Naive B cell (primary cell): ENCODE measurements at regions not wholly inside any gene's neighbourhood (a gene's known extent, or its start where the extent isn't known, plus 50 kb on each side); places are given as distances from the start of the nearest gene placed in this dataset.
A peak's percentile ranks its signal among the peaks of the same experiment; 100 is the strongest.
"Not testable (repeated sequence)": the region's sequence is repeated elsewhere in the genome, so short reads cannot be mapped to it uniquely, and the experiment has no call there.

Experiments
- ATAC-seq, 2 donors: fragments of 150-1000 bp; cut with Tn5 transposase; 2 replicates each; pipeline ENCODE4 v1.10.0; 2021; ENCODE audit warnings: low read depth in 2 of 2, mild to moderate bottlenecking in 2 of 2, moderate library complexity in 2 of 2
- DNase-seq: peaks from one replicate; pipeline ENCODE4 v3.0.0; 2022
- H3K27ac Mint-ChIP-seq, 6 donors: one replicate each; pipeline ENCODE4 v1.8.0; 2020 to 2022; ENCODE audit warnings: mild to moderate bottlenecking in 6 of 6, mixed read lengths in 6 of 6, moderate library complexity in 5 of 6, inconsistent platforms in 2 of 6
- H3K27me3 Mint-ChIP-seq, 3 donors: one replicate each; pipeline ENCODE4 v1.8.0; 2021 to 2022; ENCODE audit warnings: mixed read lengths in 3 of 3, mild to moderate bottlenecking in 1 of 3
- H3K36me3 Mint-ChIP-seq, 2 donors: one replicate each; pipeline ENCODE4 v1.8.0; 2020 to 2022; ENCODE audit warnings: mixed read lengths in 2 of 2, inconsistent platforms in 1 of 2, mild to moderate bottlenecking in 1 of 2
- H3K4me1 Mint-ChIP-seq, 3 donors: one replicate each; pipeline ENCODE4 v1.8.0; 2020 to 2022; ENCODE audit warnings: mixed read lengths in 3 of 3, inconsistent platforms in 1 of 3, mild to moderate bottlenecking in 1 of 3, moderate library complexity in 1 of 3
- H3K4me3 Mint-ChIP-seq, 8 donors: one replicate each; pipeline ENCODE4 v1.8.0; 2020 to 2022; ENCODE audit warnings: mild to moderate bottlenecking in 8 of 8, mixed read lengths in 8 of 8, moderate library complexity in 8 of 8, inconsistent platforms in 2 of 8
- H3K9me3 Mint-ChIP-seq, 7 donors: one replicate each; pipeline ENCODE4 v1.8.0; 2020 to 2022; ENCODE audit warnings: mixed read lengths in 7 of 7, mild to moderate bottlenecking in 5 of 7, inconsistent platforms in 2 of 7, moderate library complexity in 1 of 7

DNA sequence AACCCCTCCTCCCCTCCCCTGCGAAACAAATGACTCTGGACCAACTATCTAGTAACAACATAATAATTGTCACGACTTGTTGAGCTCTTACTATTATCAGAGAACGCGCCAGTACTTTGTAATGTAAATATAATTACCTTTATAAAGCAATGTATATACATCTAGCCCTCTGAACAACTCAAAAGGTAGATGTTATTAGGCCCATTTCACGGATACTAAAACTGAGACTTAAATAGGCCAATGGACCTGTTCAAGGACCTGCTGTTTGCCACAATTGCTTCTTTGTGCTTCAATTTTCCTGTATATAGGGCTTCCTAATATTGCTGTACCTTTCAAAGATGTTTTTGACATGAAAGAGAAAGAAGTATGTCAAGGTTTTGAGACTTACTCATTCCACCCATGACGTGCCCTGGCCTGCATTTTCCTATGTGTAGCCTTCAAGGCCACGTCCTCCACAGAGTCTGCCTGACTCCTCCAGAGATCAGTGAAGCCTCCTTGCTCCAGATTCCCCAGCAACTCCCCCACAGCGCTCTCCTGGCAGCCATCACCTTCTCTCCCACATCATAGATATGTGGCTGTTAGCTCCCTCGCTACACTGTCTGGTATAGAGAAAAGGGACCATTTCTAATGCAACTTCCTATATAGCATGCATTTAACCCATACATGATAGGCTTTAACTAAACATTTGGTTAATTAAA, 156.6 kb downstream of the SKIDA1 start:
- Mint-ChIP-seq H3K4me1 (peaks cover 0 to 4% (median 0%) of the 10 kb centered on the region in 3 donors), H3K36me3 (no peaks in the 10 kb centered on the region), H3K9me3 (no peaks in the 10 kb centered on the region), H3K4me3 (no peak overlapping the region), H3K27ac (no peak overlapping the region), H3K27me3 (peaks cover 0 to 4% (median 0%) of the 10 kb centered on the region in 3 donors)
- ATAC-seq (no peak), DNase-seq (no peak)

DNA sequence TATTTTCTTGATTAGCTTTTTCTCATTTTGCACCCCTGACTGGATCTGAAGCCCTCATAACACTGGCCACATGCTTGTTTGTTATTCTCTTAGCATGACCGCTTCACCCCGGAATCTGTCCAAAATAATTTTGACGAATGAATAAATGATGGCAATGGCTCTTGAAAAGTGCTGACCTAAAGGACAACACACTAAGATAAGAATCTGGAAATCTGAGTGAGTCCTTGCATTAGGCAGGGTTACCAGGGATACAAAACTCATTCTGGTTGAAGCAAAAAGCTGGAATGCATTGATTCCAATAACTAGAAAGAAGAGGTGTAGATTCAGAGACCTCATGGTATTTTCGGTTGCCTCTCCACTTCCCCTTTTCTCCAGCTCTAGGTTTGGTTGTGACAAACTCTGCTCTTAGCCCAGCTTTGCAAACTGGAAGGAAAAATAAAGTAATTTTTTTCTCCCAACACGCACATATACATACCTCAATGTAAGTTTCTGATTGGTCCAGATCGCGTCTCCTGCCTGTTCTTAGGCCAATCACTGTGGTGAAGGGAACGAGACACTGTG, 157.4 kb downstream of the SKIDA1 start:
- Mint-ChIP-seq H3K9me3 (no peaks in the 10 kb centered on the region), H3K27ac (no peak overlapping the region), H3K36me3 (no peaks in the 10 kb centered on the region), H3K4me3 (no peak overlapping the region), H3K27me3 (peaks cover 0 to 4% (median 0%) of the 10 kb centered on the region in 3 donors), H3K4me1 (peaks cover 0 to 4% (median 0%) of the 10 kb centered on the region in 3 donors)
- DNase-seq (no peak), ATAC-seq (no peak)

DNA sequence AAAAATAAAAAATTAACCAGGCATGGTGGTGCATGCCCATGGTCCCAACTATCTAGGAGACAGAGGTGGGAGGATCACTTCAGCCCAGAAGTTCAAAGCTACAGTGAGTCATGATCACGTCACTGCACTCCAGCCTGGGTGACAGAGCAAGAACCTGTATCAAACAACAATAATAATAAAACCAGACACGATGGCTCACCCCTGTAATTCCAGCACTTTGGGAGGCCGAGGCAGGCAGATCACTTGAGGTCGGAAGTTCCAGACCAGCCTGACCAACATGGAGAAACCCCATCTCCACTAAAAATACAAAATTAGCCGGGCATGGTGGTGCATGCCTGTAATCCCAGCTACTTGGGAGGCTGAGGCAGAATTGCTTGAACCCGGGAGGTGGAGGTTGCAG, 159.4 kb downstream of the SKIDA1 start:
- H3K4me3 Mint-ChIP-seq, DNase-seq, H3K36me3 Mint-ChIP-seq, H3K27me3 Mint-ChIP-seq, H3K4me1 Mint-ChIP-seq, H3K9me3 Mint-ChIP-seq, ATAC-seq, H3K27ac Mint-ChIP-seq: not testable (repeated sequence)

DNA sequence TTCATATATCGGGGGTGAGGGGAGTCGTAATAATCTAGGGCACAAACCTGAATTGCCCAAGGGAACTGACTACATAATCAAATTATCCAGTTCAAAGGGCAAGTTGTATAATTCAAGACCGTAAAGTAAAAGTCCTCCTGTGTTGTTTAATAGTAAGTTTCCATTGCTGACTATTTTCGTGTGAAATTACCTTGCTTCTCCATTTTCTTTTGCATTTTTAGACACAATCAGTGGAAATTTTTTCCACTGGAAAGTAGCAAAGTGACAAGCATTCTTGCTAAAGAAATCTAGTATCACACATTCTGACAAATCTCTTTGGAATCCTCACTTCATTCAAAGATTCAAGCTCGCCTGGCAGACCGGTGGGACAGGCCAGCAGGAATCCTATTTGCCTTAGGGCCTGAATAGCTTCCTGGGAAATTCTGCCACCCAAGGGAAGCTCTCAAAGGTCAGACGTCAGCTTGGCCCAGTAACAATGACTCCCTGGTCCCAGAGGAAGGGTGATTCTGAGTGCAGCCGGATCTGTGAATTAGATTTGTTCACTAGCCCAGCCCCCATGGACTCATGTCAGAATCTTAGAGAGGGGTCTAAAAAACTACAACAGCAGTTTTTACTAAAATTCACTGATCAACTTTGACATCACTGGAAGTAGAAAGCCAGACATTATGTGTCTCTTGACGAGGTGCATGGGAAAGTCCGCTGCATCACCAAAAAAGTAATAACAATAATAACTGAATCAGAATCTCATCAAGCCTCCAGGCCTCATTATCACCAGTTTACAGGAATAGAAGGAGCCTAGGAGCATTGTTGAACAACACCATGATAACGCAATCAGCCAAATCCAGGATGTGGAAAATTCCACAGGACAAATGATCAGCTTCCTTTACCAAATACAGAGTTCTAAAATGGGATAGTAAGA, 161.0 kb downstream of the SKIDA1 start:
- no peak for DNase-seq
- no peak overlapping the region for H3K4me3 Mint-ChIP-seq
- peaks cover 0 to 4% (median 0%) of the 10 kb centered on the region in 3 donors for H3K27me3 Mint-ChIP-seq
- no peaks in the 10 kb centered on the region for H3K4me1 Mint-ChIP-seq
- no peak for ATAC-seq
- no peaks in the 10 kb centered on the region for H3K36me3 Mint-ChIP-seq
- H3K27ac Mint-ChIP-seq, result no peak overlapping the region
- no peaks in the 10 kb centered on the region for H3K9me3 Mint-ChIP-seq

DNA sequence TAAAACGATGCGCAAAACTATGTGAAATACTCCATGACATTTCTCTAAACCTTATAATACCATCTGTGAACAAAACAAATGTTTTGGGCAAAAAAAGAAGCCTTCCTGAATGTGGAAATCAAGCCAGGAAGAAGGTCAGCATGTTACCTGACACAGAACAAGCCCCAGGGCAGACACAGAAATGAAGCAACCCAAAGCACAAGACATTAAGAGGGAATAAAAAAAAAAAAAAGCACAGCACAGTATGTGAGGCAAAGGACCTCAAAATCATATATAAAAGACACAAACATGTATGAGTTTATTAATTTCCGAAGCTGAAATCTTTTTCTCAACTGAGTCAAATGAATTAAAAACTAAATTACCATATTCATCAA, 161.8 kb downstream of the SKIDA1 start:
- no peak overlapping the region for H3K4me3 Mint-ChIP-seq
- H3K9me3 Mint-ChIP-seq, result no peaks in the 10 kb centered on the region
- ATAC-seq (no peak), DNase-seq (no peak)
- H3K27ac Mint-ChIP-seq, result no peak overlapping the region
- no peaks in the 10 kb centered on the region for H3K4me1 Mint-ChIP-seq
- H3K36me3 Mint-ChIP-seq, result no peaks in the 10 kb centered on the region
- no peaks in the 10 kb centered on the region for H3K27me3 Mint-ChIP-seq

DNA sequence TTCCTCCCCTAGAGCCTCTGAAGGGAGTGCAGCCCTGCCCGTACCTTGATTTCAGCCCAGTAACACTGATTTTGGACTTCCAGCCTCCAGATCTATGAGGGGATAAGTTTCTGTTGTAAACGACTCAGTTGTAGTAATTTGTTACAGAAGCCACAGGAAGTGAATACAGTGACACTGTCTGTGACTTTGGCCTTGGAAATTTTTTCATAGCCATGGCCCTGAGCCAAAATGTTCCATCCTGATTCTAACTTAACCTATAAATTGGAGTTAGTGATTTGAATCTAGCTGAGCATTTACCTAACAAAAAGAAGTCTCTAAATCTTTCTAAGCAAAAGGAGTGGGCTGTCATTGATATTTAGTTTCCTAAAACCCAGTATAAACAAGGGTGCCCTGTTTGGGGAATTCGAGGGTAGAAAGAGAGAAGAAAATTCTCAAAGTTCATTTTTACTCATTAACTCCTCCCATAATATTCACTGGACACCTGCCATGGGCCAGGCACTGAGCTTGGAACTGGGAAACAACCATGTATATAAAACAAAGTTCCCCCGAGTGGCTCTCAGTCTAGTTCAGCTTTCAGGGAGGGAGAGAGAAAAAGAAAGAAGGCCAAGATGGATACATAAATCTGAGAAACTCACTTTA, 162.3 kb downstream of the SKIDA1 start:
- no peak for ATAC-seq
- Mint-ChIP-seq H3K9me3 (no peaks in the 10 kb centered on the region), H3K4me3 (no peak overlapping the region), H3K4me1 (no peaks in the 10 kb centered on the region), H3K36me3 (no peaks in the 10 kb centered on the region), H3K27ac (no peak overlapping the region), H3K27me3 (no peaks in the 10 kb centered on the region)
- DNase-seq, result no peak

DNA sequence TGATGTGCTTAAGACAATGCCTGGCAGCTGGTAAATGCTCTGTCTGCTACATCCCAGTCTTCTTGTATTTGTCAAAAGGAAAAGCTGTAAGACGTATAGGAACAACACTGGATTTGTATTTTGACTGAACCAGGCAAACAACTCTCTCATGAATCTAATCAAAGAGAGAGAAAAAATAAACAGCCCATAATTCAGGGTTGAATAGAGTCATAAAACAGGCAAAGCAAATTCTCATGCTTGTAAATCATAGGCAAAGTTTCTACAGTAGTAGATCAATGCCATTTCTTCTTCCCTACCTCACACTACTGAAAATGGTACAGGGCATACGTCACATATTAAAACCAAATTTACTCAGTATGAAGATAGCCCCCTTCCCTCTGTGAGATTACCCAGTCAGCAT, 166.3 kb downstream of the SKIDA1 start:
- Mint-ChIP-seq H3K27me3 (peaks cover 5 to 11% (median 6%) of the 10 kb centered on the region in 3 donors), H3K9me3 (peaks cover 0 to 4% (median 0%) of the 10 kb centered on the region in 7 donors), H3K4me1 (no peaks in the 10 kb centered on the region), H3K4me3 (no peak overlapping the region), H3K36me3 (no peaks in the 10 kb centered on the region), H3K27ac (no peak overlapping the region)
- DNase-seq (no peak), ATAC-seq (no peak)

DNA sequence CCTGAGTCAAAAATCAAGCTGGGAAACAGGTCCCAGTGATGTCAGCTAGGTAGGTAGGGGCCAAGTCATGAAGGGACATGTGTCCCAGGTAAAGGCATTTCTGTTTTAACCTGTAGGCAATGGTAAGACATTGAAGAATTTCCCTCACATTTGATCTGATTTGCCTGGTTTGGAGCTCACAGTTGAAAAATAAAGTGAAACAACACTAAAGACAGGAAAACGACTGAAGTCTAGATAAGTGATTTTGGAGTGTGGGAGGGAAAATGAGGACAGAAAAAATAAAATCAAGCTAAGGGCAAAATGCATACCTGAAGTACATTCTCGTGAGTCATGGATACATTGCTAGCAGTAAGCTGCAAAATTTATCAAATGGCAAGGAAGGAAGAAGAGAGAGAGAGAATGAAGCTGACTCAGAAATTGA, 169.9 kb downstream of the SKIDA1 start:
- Mint-ChIP-seq H3K9me3 (peaks cover 2 to 19% (median 12%) of the 10 kb centered on the region in 7 donors), H3K4me1 (peaks cover 0 to 5% (median 0%) of the 10 kb centered on the region in 3 donors), H3K27ac (peak overlapping the region in 1 of 6 donors; percentile 10), H3K4me3 (no peak overlapping the region), H3K27me3 (peaks cover 5 to 11% (median 6%) of the 10 kb centered on the region in 3 donors), H3K36me3 (no peaks in the 10 kb centered on the region)
- DNase-seq, result no peak
- ATAC-seq, result no peak

DNA sequence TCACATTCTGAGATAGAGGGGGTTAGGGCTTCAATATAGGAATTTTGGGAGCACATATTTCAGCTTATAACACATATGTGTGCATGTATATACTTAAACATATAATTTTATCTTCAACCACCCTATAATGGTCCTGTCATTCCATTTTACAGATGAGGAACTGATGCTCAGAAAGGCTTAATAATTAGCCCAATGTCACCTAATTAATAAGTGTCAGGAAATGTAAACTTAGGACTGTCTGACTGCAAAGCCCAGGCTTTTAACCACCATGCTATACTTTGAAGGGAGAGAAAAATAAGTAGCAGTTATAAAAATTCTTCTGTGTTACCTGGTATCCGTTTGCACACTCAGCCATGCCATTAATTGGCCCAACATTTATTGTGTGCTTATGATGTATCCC, 172.6 kb downstream of the SKIDA1 start:
- Mint-ChIP-seq H3K4me3 (no peak overlapping the region), H3K4me1 (peaks cover 0 to 5% (median 0%) of the 10 kb centered on the region in 3 donors), H3K27ac (no peak overlapping the region), H3K9me3 (peaks cover 3 to 28% (median 15%) of the 10 kb centered on the region in 7 donors), H3K27me3 (peaks cover 5 to 11% (median 6%) of the 10 kb centered on the region in 3 donors), H3K36me3 (no peaks in the 10 kb centered on the region)
- no peak for ATAC-seq
- DNase-seq, result no peak

DNA sequence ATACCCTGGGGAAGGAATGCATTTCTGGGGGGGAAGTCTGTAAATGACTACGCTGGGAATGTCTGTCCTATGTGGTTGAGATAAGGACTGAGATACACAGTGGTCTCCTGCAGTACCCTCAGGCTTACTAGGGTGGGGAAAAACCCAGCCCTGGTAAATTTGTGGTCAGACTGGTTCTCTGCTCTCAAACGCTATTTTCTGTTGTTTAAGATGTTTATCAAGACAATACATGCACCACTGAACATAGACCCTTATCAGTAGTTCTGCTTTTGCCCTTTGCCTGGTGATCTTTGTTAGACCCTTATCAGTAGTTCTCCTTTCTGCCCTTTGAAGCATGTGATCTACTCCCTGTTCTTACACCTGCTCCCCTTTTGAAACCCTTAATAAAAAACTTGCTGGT, 173.9 kb downstream of the SKIDA1 start:
- not testable (repeated sequence) for H3K36me3 Mint-ChIP-seq, DNase-seq, H3K4me3 Mint-ChIP-seq

DNA sequence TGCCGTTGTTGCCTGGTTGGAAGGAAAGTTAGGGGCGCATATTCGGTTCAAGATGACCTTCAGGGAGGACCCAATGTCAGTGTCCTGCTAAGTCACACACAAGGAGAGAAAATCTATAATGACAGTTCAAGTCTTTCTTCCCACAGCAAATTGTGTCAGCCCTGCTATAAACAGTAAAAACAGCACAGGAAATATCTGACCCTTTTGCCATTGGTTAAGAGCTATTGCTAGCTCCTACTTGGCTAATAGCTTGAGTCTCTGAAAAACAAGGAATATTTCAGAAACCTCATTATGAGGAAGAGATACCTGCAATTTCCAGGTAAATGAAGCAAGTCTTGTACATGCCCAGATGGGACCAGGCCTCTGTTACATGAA, 175.6 kb downstream of the SKIDA1 start:
- Mint-ChIP-seq H3K9me3 (peaks cover 3 to 33% (median 16%) of the 10 kb centered on the region in 7 donors), H3K4me1 (peaks cover 0 to 5% (median 0%) of the 10 kb centered on the region in 3 donors), H3K36me3 (no peaks in the 10 kb centered on the region), H3K27me3 (peaks cover 0 to 5% (median 0%) of the 10 kb centered on the region in 3 donors), H3K4me3 (no peak overlapping the region), H3K27ac (no peak overlapping the region)
- no peak for ATAC-seq
- no peak for DNase-seq

More for the DNA sequence above, 173.9 kb downstream of the SKIDA1 start:
- ATAC-seq, H3K27ac Mint-ChIP-seq, H3K4me1 Mint-ChIP-seq: not testable (repeated sequence)
- H3K9me3 Mint-ChIP-seq, result peaks cover 3 to 37% (median 16%) of the 10 kb centered on the region in 7 donors
- H3K27me3 Mint-ChIP-seq, result peaks cover 0 to 11% (median 10%) of the 10 kb centered on the region in 3 donors

DNA sequence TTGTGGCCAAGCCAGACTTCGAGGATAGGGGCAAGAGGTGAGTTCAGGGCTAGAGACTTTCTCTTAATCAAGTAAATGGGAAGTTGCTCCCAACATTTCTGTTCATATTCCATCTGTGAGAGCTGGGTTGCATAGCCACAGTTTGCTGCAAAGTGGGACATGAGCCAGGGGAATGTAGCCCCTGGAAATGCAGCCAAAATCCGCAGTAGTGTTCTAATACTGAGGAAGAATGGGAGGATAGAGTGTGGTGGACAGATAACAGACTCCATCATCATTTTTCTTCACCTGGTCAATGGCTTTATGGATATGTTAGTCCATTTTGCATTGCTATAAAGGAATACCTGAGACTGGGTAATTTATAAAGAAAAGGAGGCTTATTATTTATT, 177.7 kb downstream of the SKIDA1 start:
- H3K4me1 Mint-ChIP-seq, result peaks cover 0 to 5% (median 0%) of the 10 kb centered on the region in 3 donors
- H3K27ac Mint-ChIP-seq, result no peak overlapping the region
- DNase-seq (no peak), ATAC-seq (no peak)
- H3K27me3 Mint-ChIP-seq, result peaks cover 0 to 5% (median 0%) of the 10 kb centered on the region in 3 donors
- no peaks in the 10 kb centered on the region for H3K36me3 Mint-ChIP-seq
- peaks cover 3 to 33% (median 16%) of the 10 kb centered on the region in 7 donors for H3K9me3 Mint-ChIP-seq
- no peak overlapping the region for H3K4me3 Mint-ChIP-seq

DNA sequence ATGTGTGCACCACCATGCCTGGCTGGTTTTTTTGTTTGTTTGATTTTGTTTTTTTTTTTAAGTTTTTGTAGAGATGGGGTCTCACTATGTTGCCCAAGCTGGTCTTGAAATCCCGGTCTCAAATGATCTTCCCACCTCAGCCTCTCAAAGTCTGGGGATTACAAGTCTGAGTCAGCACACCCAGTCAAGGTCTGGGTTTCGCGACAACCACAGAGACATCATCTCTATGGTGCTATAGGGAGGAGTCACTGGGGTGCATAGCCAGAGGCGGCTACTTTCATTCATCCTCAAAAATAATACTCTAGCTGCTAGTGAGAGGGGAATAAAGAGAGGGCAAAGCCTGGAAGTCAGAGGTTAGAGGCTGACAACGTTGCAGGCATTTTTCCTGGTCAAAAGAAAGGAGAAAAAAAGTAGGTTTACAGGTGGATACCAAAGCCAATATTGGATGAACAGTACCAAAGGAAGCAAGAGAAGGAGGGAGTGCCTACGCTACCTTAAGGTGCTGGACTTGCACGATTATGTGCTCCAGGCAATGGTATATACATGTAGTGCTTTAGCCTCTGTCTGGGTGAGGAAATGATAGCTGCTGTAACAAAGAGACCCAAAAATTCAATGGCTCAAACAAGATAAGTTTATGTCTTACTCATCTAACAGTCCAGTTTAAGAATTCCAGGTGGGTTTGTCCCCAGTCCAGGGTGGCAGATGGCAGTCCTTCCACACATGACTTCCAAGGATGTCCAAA, 178.3 kb downstream of the SKIDA1 start:
- peaks cover 0 to 5% (median 0%) of the 10 kb centered on the region in 3 donors for H3K4me1 Mint-ChIP-seq
- H3K9me3 Mint-ChIP-seq, result peaks cover 3 to 32% (median 16%) of the 10 kb centered on the region in 7 donors
- no peaks in the 10 kb centered on the region for H3K36me3 Mint-ChIP-seq
- ATAC-seq (no peak), DNase-seq (no peak)
- H3K27ac Mint-ChIP-seq, result no peak overlapping the region
- H3K27me3 Mint-ChIP-seq, result peaks cover 0 to 5% (median 0%) of the 10 kb centered on the region in 3 donors
- H3K4me3 Mint-ChIP-seq, result no peak overlapping the region
